ENCODE measurements at regions not wholly inside any gene's neighbourhood (a gene's known extent, or its start where the extent isn't known, plus 50 kb on each side); places are given as distances from the start of the nearest gene placed in this dataset.

DNA sequence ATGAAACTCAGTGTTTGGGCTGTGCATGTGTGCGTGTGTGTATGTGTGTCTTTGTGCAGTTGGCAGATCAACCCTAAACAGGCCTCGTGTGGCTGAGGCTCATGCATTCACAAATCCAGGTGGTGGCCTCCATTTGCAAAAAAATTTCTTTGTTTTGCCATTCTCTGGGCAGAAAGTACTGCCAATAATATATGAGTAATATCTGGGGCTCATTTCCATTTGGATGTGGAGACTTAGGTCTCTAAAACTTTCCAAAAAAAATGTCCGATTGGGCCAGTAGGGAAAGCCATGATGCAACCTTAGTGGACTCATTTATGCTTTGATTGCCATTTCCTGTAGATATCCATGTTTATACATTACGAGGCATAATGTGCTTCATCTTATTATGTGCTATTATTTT lies 77.9 kb upstream of the RPS23 start:
- H3K27me3 Mint-ChIP-seq (ENCODE audit: insufficient read depth, low read depth): no peaks in the 10 kb centered on the region

GRCh38 chr5:82355496-82355895 lies 77.3 kb upstream of the RPS23 start:
- H3K27ac Mint-ChIP-seq: no peak overlapping the region
- no peak overlapping the region for H3K27ac ChIP-seq

More for the DNA sequence above, 77.9 kb upstream of the RPS23 start:
- Histone ChIP-seq H3K4me2 (no peak overlapping the region), H3K4me1 (peaks cover 17% of the 10 kb centered on the region), H3K36me3 (no peaks in the 10 kb centered on the region), H3K4me3 (no peak overlapping the region), H3K9ac (no peak overlapping the region), H3K27ac (no peak overlapping the region), H3K9me3 (ENCODE audit: low read depth) (no peaks in the 10 kb centered on the region), H3K79me2 (ENCODE audit: low read depth) (no peaks in the 10 kb centered on the region), H3K27me3 (no peaks in the 10 kb centered on the region), H4K20me1 (ENCODE audit: low read depth) (no peaks in the 10 kb centered on the region), H2AFZ (replicated peaks) (no peak overlapping the region), H3F3A (ENCODE audit: low read depth) (no peaks in the 10 kb centered on the region)
- Mint-ChIP-seq H3K36me3 (no peaks in the 10 kb centered on the region), H3K9me3 (no peaks in the 10 kb centered on the region), H3K4me3 (no peak overlapping the region), H3K4me1 (peaks cover 24% of the 10 kb centered on the region), H3K27ac (no peak overlapping the region)
- TF ChIP-seq, protein P1, sequence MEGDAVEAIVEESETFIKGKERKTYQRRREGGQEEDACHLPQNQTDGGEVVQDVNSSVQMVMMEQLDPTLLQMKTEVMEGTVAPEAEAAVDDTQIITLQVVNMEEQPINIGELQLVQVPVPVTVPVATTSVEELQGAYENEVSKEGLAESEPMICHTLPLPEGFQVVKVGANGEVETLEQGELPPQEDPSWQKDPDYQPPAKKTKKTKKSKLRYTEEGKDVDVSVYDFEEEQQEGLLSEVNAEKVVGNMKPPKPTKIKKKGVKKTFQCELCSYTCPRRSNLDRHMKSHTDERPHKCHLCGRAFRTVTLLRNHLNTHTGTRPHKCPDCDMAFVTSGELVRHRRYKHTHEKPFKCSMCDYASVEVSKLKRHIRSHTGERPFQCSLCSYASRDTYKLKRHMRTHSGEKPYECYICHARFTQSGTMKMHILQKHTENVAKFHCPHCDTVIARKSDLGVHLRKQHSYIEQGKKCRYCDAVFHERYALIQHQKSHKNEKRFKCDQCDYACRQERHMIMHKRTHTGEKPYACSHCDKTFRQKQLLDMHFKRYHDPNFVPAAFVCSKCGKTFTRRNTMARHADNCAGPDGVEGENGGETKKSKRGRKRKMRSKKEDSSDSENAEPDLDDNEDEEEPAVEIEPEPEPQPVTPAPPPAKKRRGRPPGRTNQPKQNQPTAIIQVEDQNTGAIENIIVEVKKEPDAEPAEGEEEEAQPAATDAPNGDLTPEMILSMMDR (IDR thresholded peaks at IDR 0.05): no peak
- TF ChIP-seq EZH2 (IDR thresholded peaks at IDR 0.05): no peak
- TF ChIP-seq EZH2phosphoT487 (IDR thresholded peaks at IDR 0.05): no peak
- no peak for DNase-seq (ENCODE audit: low spot score)

GRCh38 chr5:82355053-82355452 lies 76.9 kb upstream of the RPS23 start:
- Histone ChIP-seq H3F3A (ENCODE audit: low read depth) (no peaks in the 10 kb centered on the region), H3K9ac (no peak overlapping the region), H3K4me1 (peaks cover 10% of the 10 kb centered on the region), H2AFZ (replicated peaks) (no peak overlapping the region), H3K79me2 (ENCODE audit: low read depth) (no peaks in the 10 kb centered on the region), H3K9me3 (ENCODE audit: low read depth) (no peaks in the 10 kb centered on the region), H3K4me2 (no peak overlapping the region), H3K27me3 (no peaks in the 10 kb centered on the region), H3K27ac (no peak overlapping the region), H4K20me1 (ENCODE audit: low read depth) (no peaks in the 10 kb centered on the region), H3K36me3 (no peaks in the 10 kb centered on the region), H3K4me3 (no peak overlapping the region)
- H3K36me3 Mint-ChIP-seq: no peaks in the 10 kb centered on the region
- DNase-seq (ENCODE audit: low spot score): no peak
- TF ChIP-seq EZH2phosphoT487 (IDR thresholded peaks at IDR 0.05): no peak
- TF ChIP-seq, protein P1 (IDR thresholded peaks at IDR 0.05): no peak
- no peak for TF ChIP-seq EZH2 (IDR thresholded peaks at IDR 0.05)
- H3K4me1 Mint-ChIP-seq: peaks cover 15% of the 10 kb centered on the region
- H3K27me3 Mint-ChIP-seq (ENCODE audit: insufficient read depth, low read depth): peaks cover under 1% of the 10 kb centered on the region
- no peak overlapping the region for H3K27ac Mint-ChIP-seq
- no peaks in the 10 kb centered on the region for H3K9me3 Mint-ChIP-seq
- H3K4me3 Mint-ChIP-seq: no peak overlapping the region

More at GRCh38 chr5:82355496-82355895, 77.3 kb upstream of the RPS23 start:
- Histone ChIP-seq H4K20me1 (ENCODE audit: low read depth) (no peaks in the 10 kb centered on the region), H2AFZ (replicated peaks) (no peak overlapping the region), H3K4me2 (no peak overlapping the region), H3F3A (ENCODE audit: low read depth) (no peaks in the 10 kb centered on the region), H3K36me3 (no peaks in the 10 kb centered on the region), H3K4me3 (no peak overlapping the region), H3K4me1 (peaks cover 13% of the 10 kb centered on the region), H3K79me2 (ENCODE audit: low read depth) (no peaks in the 10 kb centered on the region), H3K9ac (no peak overlapping the region), H3K27me3 (no peaks in the 10 kb centered on the region), H3K9me3 (ENCODE audit: low read depth) (no peaks in the 10 kb centered on the region)
- H3K9me3 Mint-ChIP-seq: no peaks in the 10 kb centered on the region
- TF ChIP-seq EZH2phosphoT487 (IDR thresholded peaks at IDR 0.05): no peak
- TF ChIP-seq, protein P1 (IDR thresholded peaks at IDR 0.05): no peak
- peaks cover 19% of the 10 kb centered on the region for H3K4me1 Mint-ChIP-seq
- no peaks in the 10 kb centered on the region for H3K27me3 Mint-ChIP-seq (ENCODE audit: insufficient read depth, low read depth)
- DNase-seq (ENCODE audit: low spot score): no peak
- H3K4me3 Mint-ChIP-seq: no peak overlapping the region
- no peaks in the 10 kb centered on the region for H3K36me3 Mint-ChIP-seq
